GM10248 (cell line): ENCODE measurements at regions not wholly inside any gene's neighbourhood (a gene's known extent, or its start where the extent isn't known, plus 50 kb on each side); places are given as distances from the start of the nearest gene placed in this dataset.

Source experiments
- CTCF ChIA-PET: fragments of 300-600 bp; sonication (Branson Sonifier 250); formaldehyde crosslinking; extraction: SDS; loops from one replicate; lab custom pipeline; 2021; ENCODE audit warnings: antibody characterized with exemption; lab: Yijun Ruan, JAX
- POLR2A ChIA-PET: fragments of 350-650 bp; sonication (Branson Sonifier 250); formaldehyde crosslinking; extraction: SDS; loops from one replicate; lab custom pipeline; 2020; ENCODE audit warnings: antibody characterized with exemption; lab: Yijun Ruan, JAX
- DNase-seq: peaks from one replicate; pipeline ENCODE4 v3.0.0; 2012; ENCODE audit errors: extremely low spot score
- TF ChIP-seq, protein P1 (sequence below): IDR thresholded peaks from 2 replicates; pipeline ENCODE4 v1.5.1; 2012; ENCODE audit warnings: mild to moderate bottlenecking, low read depth; ENCODE audit errors: extremely low read depth, missing control alignments, control extremely low read depth

DNA sequence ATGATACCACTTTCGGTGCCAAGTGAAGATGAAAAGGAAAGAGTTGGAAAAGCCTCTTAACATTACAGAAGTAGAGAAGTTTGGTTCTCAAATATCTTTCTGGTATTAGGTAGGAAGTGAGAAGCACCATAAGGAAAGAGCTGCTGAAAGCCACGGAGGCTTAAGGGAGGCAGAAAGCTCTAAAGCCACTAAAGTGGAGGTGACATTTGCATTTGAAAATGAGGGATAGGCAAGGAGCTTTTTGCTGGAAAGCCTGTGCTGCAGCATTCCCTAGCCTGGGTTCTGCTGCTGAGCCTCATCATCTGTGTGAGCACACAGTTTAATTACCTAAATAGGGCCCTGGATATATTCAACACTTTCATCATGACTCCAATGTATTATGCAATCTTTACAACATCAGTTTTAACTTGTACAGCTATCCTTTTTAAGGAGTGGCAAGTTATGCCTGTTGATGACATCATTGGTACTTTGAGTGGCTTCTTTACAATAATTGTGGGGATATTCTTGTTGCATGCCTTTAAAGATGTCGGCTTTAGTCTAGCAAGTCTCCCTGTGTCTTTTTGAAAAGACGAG, 315.4 kb downstream of the RBM26 start:
- CTCF ChIA-PET, result interaction anchor here (1.2 to 1.4 kb wide), 2 partner anchors 10 to 21 kb away, joined by 3 to 4 read pairs; no protein-coding TSS in a partner anchor
- POLR2A ChIA-PET, result no interaction called here
- TF ChIP-seq, protein P1, sequence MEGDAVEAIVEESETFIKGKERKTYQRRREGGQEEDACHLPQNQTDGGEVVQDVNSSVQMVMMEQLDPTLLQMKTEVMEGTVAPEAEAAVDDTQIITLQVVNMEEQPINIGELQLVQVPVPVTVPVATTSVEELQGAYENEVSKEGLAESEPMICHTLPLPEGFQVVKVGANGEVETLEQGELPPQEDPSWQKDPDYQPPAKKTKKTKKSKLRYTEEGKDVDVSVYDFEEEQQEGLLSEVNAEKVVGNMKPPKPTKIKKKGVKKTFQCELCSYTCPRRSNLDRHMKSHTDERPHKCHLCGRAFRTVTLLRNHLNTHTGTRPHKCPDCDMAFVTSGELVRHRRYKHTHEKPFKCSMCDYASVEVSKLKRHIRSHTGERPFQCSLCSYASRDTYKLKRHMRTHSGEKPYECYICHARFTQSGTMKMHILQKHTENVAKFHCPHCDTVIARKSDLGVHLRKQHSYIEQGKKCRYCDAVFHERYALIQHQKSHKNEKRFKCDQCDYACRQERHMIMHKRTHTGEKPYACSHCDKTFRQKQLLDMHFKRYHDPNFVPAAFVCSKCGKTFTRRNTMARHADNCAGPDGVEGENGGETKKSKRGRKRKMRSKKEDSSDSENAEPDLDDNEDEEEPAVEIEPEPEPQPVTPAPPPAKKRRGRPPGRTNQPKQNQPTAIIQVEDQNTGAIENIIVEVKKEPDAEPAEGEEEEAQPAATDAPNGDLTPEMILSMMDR, result no peak

DNA sequence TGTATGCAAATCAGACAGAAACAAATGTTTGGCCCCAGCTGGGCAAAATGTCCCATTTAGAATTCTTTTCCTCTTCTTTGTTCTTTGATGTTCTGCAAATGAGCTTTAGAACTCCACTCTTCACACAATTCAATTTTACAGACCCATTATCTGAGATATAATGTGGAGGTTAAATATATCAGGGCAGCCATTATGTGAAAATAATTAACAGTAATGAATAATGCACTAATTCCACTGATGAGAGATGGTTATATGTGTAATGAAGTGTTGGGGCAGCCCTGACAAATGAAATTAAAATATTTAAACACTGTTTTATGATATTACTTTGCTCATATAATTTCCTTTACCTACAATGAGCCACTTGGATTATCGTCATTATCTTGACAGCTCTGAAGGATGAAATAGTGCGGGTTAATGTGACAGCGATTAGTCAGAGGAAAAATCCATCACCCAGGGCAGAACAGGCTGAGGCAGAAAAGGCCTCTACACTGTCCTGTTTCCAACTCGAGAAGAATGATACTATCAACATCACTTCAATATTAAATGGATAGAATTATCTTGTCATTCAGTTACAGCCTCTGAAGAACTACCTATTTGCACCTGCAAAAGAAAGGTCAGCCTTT, 321.1 kb downstream of the RBM26 start:
- no peak for DNase-seq
- ChIA-PET POLR2A (no interaction called here), CTCF (no interaction called here)
- TF ChIP-seq, protein P1, result no peak

More for the DNA sequence above, 315.4 kb downstream of the RBM26 start:
- DNase-seq, result no peak

DNA sequence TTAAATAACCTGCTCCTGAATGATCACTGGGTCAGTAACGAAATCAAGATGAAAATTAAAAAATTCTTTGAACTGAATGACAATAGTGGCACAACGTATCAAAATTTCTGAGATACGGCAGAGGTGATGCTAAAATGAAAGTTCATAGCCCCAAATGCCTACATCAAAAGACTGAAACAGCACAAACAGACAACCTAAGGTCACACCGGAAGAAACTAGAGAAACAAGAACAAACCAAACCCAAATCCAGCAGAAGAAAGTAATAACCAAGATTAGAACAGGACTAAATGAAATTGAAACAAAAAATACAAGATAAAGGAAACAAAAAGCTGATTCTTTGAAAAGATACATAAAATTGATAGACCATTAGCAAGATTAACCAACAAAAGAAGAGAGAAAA, 324.1 kb downstream of the RBM26 start:
- no peak for DNase-seq
- ChIA-PET CTCF (no interaction called here), POLR2A (no interaction called here)
- TF ChIP-seq, protein P1, result no peak

- ChIA-PET CTCF (interaction anchor here (1.0 to 1.5 kb wide), 3 partner anchors 11 to 25 kb away, joined by 3 read pairs; no protein-coding TSS in a partner anchor), POLR2A (no interaction called here)
- TF ChIP-seq, protein P1, result no peak
- DNase-seq, result no peak
Observed at GRCh38 chr13:79079351-79079839, 326.7 kb downstream of the RBM26 start.

- TF ChIP-seq, protein P1, result no peak
- DNase-seq, result no peak
- CTCF ChIA-PET, result interaction anchor here (1.8 kb wide), 1 partner anchor 97 kb away, joined by 4 read pairs; no protein-coding TSS in a partner anchor
- POLR2A ChIA-PET, result no interaction called here
Observed at GRCh38 chr13:79075703-79076102, 330.4 kb downstream of the RBM26 start.

GRCh38 chr13:79070343-79070974, 335.6 kb downstream of the RBM26 start:
- no peak for DNase-seq
- TF ChIP-seq, protein P1, result no peak
- ChIA-PET CTCF (interaction anchor here (1.0 kb wide), 1 partner anchor 21 kb away, joined by 3 read pairs; no protein-coding TSS in a partner anchor), POLR2A (no interaction called here)
